HL-60/S4 (cell line): ENCODE measurements at regions not wholly inside any gene's neighbourhood (a gene's known extent, or its start where the extent isn't known, plus 50 kb on each side); places are given as distances from the start of the nearest gene placed in this dataset.
"Not testable (repeated sequence)": the region's sequence is repeated elsewhere in the genome, so short reads cannot be mapped to it uniquely, and the experiment has no call there.

ENCODE experiments used
- in situ Hi-C: fragments of 300-500 bp; cut with MboI; formaldehyde crosslinking; loops from 2 replicates; pipeline ENCODE4 v1.14.3; 2022; ENCODE audit warnings: low sequenced_read_pairs

DNA sequence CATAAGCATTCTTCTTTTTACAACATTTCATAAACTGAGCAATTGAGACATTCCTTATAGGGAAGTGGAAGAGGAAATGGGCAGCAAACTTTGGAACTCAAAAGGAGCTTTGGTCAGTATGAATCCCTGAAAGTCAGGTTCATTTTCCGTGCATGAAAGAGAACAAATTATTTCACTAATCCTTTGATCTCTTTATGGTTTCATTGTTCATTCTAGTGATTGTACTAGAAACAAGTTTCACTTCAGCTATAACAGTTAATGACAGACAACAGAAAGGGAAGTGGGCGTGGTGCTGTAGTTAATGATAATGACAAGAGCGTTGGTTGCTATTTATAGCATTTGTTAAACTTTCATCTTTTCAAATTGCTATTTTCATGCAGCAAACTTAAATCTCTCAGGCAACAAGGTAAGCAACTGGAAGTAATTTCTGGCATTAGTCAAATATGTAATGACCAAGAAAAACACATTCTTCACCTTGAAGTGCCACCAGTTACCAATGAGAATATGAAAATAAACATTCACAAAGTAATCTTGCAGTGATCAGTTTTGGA lies 98.4 kb downstream of the AREG start:
- in situ Hi-C loops: no loop called here

GRCh38 chr4:74543983-74544382 lies 99.0 kb downstream of the AREG start:
- in situ Hi-C loops: no loop called here

DNA sequence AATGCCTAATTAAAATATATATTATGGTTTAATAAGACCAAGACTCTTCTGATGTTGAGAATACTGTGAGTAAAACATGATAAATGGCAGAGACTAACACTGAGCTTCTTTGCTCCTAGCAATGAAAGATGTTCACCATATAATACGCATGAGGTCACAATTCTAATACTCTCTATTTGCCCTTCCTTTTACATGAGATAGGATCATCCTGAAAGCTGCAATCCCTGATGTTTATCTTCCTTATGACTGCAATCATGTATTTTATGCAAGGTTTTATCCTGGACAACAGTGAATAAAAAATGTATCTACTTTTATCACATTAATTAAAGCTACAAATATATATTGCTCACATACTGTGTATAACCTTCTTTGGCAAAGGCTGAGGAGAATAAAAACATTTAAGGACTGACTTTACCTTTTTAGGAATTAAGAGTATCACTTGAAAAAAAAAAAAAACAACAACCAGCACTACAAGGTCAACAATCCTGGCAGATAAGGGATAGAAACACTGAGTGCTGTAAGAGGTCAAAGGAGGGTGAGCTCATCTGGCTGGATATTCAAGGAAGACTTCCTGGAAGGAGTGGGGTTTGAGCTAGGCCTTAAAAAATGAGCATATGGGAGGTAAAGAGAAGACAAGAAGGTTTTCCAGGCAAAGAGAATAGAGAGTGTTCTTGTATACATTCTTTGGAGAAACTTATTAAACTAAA lies 99.9 kb downstream of the AREG start:
- in situ Hi-C loops: no loop called here

DNA sequence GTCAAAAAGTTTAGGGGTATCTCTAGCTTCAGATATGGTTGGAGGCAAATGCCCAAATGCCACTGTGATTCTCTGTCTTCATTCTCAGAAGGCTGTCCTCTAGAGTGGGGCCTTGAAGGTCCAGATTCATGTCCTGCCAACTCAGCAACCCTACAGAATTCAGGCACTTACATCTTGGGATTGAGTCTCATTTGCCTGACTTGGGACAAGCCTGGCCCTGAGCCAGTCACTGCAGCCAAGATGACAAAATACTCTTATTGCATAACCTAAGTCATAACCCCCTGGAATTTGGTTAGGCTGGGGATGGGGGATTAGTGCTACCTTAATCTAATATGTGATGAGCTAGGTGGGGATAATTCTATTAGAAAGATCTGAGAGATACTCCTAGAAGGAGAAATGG lies 100.5 kb downstream of the AREG start:
- in situ Hi-C loops: no loop called here

DNA sequence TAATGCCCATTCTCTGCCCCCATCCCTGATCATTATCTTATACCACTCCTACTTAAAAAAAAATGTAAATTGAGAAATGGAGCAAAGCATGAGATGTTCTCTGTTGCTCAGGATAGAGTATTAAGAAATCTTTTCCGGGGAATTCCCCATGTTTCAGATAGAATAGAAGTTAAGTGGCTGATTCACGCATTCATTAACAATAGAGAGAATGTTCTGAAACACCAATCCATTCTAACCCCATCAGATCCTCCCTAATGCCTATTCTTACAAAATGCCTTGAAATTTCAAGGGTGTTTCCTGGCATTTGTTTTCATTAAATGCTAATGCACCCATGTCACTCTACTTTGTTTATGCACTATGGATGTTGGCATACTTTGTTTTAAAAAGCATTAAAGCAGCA lies 101.1 kb downstream of the AREG start:
- in situ Hi-C loops: no loop called here

GRCh38 chr4:74547042-74547441 lies 102.1 kb downstream of the AREG start:
- in situ Hi-C loops: no loop called here

DNA sequence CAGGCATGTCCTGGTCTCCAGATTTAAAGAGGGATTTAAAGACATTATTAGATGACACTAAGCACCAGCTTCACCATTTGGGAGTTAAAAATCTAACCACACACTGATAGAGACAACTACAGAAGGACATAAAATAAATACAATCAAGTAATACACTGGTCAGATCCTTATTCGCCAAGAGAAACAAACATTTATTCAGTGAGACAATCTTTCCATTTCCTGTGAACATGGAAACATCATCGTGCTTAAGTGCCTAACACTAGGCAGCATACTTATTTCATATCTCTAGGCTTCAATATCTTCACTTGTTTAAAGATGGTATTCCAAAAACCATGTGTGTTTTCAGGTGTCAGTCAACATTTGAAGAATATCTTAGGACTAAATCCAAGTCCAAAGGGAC lies 103.6 kb downstream of the AREG start:
- in situ Hi-C loops: no loop called here

GRCh38 chr4:74549936-74550335 lies 105.0 kb downstream of the AREG start:
- in situ Hi-C loops: no loop called here

DNA sequence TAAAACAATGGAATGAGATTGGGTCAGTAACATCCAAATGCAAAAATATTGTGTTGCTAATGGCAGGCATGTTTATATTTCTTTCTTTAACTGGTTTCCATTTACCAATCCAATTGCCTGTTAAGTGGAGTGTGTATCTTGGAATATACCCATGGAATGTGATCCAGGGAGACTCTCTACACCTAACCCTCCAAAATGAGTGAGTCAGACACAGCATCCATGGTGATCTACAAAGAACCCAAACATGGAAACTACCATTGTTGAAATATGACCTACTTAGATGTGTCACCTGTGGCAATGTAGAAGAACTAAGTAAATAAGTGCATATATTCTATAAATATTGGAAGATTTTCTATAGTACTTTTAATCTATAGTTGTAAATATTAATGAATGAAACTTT lies 110.3 kb downstream of the AREG start:
- in situ Hi-C loops: no loop called here

DNA sequence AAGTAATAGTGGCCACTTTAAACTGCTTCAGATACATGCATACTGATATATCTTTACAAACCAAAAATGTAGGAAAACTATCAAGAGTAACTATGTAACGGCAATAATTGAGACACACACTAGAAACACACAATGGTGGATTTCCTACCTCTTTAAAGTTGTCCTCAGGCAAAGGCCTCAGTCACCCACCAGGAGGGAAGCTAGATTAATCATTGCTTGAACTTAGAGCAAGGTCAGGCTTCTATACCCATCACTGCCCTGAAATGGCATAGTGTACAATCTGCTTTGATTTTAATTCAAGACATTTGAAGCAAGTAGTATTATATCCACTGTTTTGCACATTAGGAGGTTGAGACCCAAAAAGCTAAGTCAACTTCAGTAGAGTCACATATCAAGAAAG lies 110.9 kb downstream of the AREG start:
- in situ Hi-C loops: no loop called here

DNA sequence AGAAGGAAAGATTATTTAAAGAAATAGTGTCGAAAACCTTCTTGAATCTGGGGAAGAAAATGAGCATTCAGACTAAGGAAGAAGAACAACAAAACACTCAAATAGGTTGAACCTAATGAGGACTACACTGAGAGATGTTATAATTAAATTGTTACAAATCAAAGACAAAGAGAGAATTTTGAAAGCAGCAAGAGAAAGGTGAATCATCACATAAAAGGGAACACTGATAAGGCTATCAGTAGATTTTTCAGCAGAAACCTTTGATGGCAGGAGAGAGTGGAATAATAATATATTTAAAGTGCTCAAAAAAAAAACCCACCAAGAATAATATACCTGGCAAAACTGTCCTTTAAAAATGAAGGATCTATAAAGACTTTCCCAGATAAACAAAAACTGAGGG lies 114.9 kb downstream of the AREG start:
- in situ Hi-C loops: no loop called here

DNA sequence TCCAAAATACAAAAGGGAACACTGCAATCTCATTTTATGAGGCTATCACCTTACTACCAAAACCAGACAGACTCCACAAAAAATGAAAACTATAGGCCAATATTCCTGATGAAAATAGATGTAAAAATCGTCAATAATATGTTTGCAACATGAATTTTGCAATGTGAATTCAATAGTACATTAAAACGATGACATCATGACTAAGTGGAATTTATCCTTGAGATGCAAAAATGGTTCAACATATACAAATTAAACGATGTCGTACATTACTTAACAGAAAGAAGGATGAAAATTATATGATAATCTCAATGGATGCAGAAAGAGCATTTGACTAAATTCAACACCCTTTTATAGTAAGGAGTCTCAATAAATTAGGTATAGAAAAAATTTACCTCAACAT lies 123.0 kb downstream of the AREG start:
- in situ Hi-C loops: no loop called here

DNA sequence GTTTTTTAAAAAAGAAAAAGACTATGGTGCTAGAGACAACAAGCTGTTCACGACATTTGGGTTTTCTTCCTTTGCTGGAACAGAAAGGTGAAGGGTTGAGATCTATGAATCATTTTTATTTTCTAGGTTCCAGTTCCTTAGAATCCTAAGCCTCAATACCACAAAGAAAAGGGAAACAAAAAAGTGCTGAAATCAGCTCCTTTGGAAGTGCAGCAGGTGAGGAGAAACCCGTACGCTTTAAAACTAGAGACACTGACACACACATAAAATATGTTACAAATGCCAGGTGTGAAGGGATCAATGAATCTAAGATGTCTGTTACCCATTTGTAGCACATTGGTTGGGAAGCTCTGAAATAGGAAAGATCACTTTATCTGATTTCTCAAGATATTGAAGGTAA lies 125.2 kb downstream of the AREG start:
- in situ Hi-C loops: no loop called here

GRCh38 chr4:74578329-74578728 lies 133.4 kb downstream of the AREG start:
- in situ Hi-C loops: no loop called here

DNA sequence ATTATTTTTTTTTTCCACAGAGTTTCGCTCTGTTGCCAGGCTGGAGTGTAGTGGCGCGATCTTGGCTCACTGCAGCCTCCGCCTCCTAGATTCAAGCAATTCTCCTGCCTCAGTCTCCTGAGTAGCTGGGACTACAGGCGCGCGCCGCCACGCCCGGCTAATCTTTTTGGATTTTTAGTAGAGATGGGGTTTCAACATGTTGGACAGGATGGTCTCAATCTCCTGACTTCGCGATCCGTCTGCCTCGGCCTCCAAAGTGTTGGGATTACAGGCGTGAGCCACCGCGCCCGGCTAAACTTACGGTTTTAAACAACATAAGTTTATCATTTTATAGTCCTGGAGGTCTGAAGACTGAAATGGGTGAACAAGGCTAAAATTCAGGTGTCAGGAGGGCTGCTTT lies 133.9 kb downstream of the AREG start:
- in situ Hi-C loops: not testable (repeated sequence)

DNA sequence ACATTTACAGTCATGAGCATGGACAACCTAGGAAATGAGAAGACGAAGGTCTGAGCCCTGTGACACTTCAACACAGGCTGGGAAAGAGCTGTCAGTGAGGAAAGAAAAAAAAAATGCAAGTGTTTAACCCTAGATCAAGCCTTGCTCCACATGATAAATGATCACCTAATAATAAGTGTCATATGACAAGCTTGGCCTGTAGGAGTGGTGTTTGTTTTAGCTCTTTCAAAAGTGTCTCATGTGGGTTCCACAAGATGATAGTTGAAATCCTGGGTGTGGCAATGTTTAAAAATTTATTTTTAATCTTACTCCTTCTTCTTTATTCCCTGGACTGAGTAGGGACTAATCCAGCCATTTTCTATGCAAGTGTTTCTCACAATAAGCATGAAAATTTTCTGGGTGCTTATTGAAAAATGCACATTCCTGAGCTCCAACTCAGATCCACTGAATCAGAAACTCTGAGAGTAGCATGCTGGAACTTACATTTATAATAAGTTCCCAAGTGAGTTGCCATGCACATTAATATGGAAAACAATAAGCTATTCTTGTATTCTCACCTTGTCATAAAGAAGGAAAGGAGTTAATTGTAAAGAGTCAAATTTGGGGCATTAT lies 138.3 kb downstream of the AREG start:
- in situ Hi-C loops: no loop called here

GRCh38 chr4:74583757-74584156 lies 138.8 kb downstream of the AREG start:
- in situ Hi-C loops: no loop called here

GRCh38 chr4:74588350-74588749 lies 143.4 kb downstream of the AREG start:
- in situ Hi-C loops: no loop called here

DNA sequence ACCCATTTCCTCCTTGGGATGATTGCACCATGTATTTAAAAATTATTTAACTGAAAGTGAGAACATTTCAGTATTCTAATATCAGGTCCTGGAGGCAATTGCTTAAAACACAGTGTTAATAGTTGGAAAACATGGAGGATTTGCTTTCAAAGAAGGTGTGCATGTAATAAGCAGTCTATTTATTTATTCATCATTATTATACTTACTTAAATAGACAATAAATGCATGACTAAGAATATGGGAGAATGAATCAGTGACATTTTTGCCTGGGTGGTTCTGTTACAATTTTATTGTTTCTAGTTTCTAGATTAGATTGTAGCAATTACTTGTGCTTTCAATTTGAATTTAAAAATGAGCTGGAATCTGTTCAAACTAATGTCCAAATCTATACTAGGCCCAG lies 145.5 kb downstream of the AREG start:
- in situ Hi-C loops: no loop called here

DNA sequence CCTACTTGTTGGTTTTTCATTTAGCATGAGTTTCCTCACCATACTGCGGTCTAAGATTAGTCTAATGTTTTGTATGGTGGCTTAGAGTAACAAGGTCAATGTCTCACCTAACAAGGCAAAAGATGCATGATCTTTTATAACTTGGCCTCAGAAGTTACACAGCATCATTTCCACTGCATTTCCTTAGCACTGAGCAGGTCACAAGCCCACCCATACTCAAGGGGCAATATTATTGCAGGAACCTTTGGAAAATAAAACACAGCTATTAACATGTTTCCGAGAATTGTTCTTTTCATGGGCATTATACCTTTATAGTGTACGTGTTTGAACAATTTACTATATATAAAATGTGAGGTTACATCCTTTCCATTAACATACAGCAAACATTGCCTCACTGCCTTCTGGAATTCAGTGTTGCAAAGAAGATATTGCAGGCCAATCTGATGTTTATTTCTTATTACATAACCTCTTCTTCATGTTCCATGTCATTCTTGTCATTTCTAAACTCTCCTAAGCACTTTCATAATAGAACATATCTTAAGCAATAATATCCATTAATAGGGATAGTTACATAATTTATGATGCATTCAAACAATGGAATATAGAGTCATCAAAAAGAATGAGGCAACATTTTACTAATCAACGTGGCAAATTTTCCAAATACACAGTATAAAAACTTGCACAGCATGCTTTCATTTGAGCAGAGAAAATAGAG lies 153.8 kb downstream of the AREG start:
- in situ Hi-C loops: no loop called here

DNA sequence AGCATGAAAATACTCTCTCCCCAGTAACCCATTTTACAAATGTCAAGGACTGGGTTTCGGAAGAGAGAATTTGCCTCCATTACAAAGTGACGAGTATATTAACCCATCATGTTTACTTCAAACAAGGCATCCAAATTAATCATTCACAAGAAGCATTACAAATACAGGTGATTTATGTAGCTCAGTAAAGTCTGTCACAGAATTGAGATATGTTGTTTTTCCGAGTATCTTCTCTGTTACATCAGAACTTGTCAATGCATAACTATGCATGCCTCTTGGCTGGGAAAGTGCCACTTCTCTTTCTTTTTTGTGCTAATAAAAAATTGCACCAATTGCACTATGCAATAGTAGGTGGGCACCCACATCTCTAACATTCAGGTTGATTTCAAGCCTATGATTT lies 158.2 kb downstream of the AREG start:
- in situ Hi-C loops: no loop called here
